ENCODE measurements at regions not wholly inside any gene's neighbourhood (a gene's known extent, or its start where the extent isn't known, plus 50 kb on each side); places are given as distances from the start of the nearest gene placed in this dataset.

GRCh38 chr1:181392613-181393220 lies 90.6 kb upstream of the CACNA1E start:
- Histone ChIP-seq H3K27me3 (ENCODE audit: low read depth) (peaks cover 70% of the 10 kb centered on the region), H3K36me3 (no peaks in the 10 kb centered on the region), H3K27ac (replicated peaks) (no peak overlapping the region), H3K4me3 (no peak overlapping the region), H3K4me1 (no peaks in the 10 kb centered on the region), H3K9me3 (replicated peaks) (no peaks in the 10 kb centered on the region)
- TF ChIP-seq CTCF (IDR thresholded peaks at IDR 0.05; ENCODE audit: borderline replicate concordance) = no peak
- no peak for DNase-seq
- intact Hi-C loops (cut with micrococcal nuclease) = no loop called here

- intact Hi-C loops (cut with micrococcal nuclease) = no loop called here
- no peaks in the 10 kb centered on the region for H3K9me3 ChIP-seq (replicated peaks)
- peaks cover 65% of the 10 kb centered on the region for H3K27me3 ChIP-seq (ENCODE audit: low read depth)
- TF ChIP-seq CTCF (IDR thresholded peaks at IDR 0.05; ENCODE audit: borderline replicate concordance) = no peak
- no peak overlapping the region for H3K27ac ChIP-seq (replicated peaks)
- H3K4me3 ChIP-seq = no peak overlapping the region
- H3K4me1 ChIP-seq = no peaks in the 10 kb centered on the region
- no peaks in the 10 kb centered on the region for H3K36me3 ChIP-seq
- DNase-seq = no peak
Observed at GRCh38 chr1:181394766-181395165, 88.6 kb upstream of the CACNA1E start.

GRCh38 chr1:181396171-181396670 lies 87.1 kb upstream of the CACNA1E start:
- Histone ChIP-seq H3K27me3 (ENCODE audit: low read depth) (peaks cover 70% of the 10 kb centered on the region), H3K9me3 (replicated peaks) (no peaks in the 10 kb centered on the region), H3K27ac (replicated peaks) (no peak overlapping the region), H3K4me3 (no peak overlapping the region), H3K4me1 (no peaks in the 10 kb centered on the region), H3K36me3 (no peaks in the 10 kb centered on the region)
- intact Hi-C loops (cut with micrococcal nuclease) = no loop called here
- DNase-seq = no peak
- TF ChIP-seq CTCF (IDR thresholded peaks at IDR 0.05; ENCODE audit: borderline replicate concordance) = no peak

GRCh38 chr1:181396811-181397210 lies 86.5 kb upstream of the CACNA1E start:
- intact Hi-C loops (cut with micrococcal nuclease) = no loop called here
- no peak overlapping the region for H3K27ac ChIP-seq (replicated peaks)
- no peaks in the 10 kb centered on the region for H3K36me3 ChIP-seq
- no peak for DNase-seq
- TF ChIP-seq CTCF (IDR thresholded peaks at IDR 0.05; ENCODE audit: borderline replicate concordance) = no peak
- H3K27me3 ChIP-seq (ENCODE audit: low read depth) = peaks cover 65% of the 10 kb centered on the region
- H3K4me1 ChIP-seq = no peaks in the 10 kb centered on the region
- H3K4me3 ChIP-seq = no peak overlapping the region
- H3K9me3 ChIP-seq (replicated peaks) = no peaks in the 10 kb centered on the region

GRCh38 chr1:181397845-181398244 lies 85.5 kb upstream of the CACNA1E start:
- H3K9me3 ChIP-seq (replicated peaks) = no peaks in the 10 kb centered on the region
- no peaks in the 10 kb centered on the region for H3K4me1 ChIP-seq
- no peak for DNase-seq
- intact Hi-C loops (cut with micrococcal nuclease) = no loop called here
- no peaks in the 10 kb centered on the region for H3K36me3 ChIP-seq
- peaks cover 54% of the 10 kb centered on the region for H3K27me3 ChIP-seq (ENCODE audit: low read depth)
- no peak overlapping the region for H3K27ac ChIP-seq (replicated peaks)
- no peak overlapping the region for H3K4me3 ChIP-seq
- no peak for TF ChIP-seq CTCF (IDR thresholded peaks at IDR 0.05; ENCODE audit: borderline replicate concordance)
